HepG2 (cell line): ENCODE measurements at regions not wholly inside any gene's neighbourhood (a gene's known extent, or its start where the extent isn't known, plus 50 kb on each side); places are given as distances from the start of the nearest gene placed in this dataset.

Experiments
- ATAC-seq: fragments of 200-7000 bp; cut with Tn5 transposase; 3 replicates; pipeline ENCODE4 v1.9.1; 2020; ENCODE audit warnings: mild to moderate bottlenecking, moderate library complexity
- BruUV-seq: library from RNA; stranded (reverse); fragments of 400-500 nt; replicated peaks from 2 replicates; lab custom pipeline; 2021; lab: Mats Ljungman, UMichigan
- CTCF ChIA-PET: fragments of 300-600 bp; formaldehyde crosslinking; extraction: SDS; loops from one replicate; lab custom pipeline; 2021; ENCODE audit warnings: low total read pairs, inconsistent platforms, low intra/inter-chr PET ratio; lab: Yijun Ruan, JAX
- POLR2A ChIA-PET: fragments of 350-600 bp; sonication (Branson Sonifier 250); formaldehyde crosslinking; loops from one replicate; lab custom pipeline; 2020; ENCODE audit warnings: antibody characterized with exemption, inconsistent platforms; lab: Yijun Ruan, JAX
- DNase-seq: peaks from one replicate; pipeline ENCODE4 v3.0.0-alpha.2; 2015; ENCODE audit warnings: low spot score
- FAIRE-seq: peaks from 3 replicates; lab custom pipeline; 2011; peaks lifted over from hg19 to GRCh38; lab: Jason Lieb, UNC
- H2AFZ ChIP-seq: one replicate; pipeline ENCODE4 v1.6.1; 2011; ENCODE audit warnings: low read length, inconsistent platforms
- H3K27ac ChIP-seq: fragments of 300-600 bp; 3 replicates; pipeline ENCODE4 v1.8.0; 2011; ENCODE audit warnings: mixed run types, mild to moderate bottlenecking, mixed read lengths, low read length, inconsistent platforms; ENCODE audit not compliant: insufficient read depth; ENCODE audit errors: extremely low read length
- H3K27me3 ChIP-seq, 2 experiments: fragments of 200-600 bp in 1 of 2; 2 replicates in 1 of 2; 3 replicates in 1 of 2; pipeline versions ENCODE4 v1.6.0 to v1.8.0; 2011; ENCODE audit warnings: low read length in 2 of 2, mild to moderate bottlenecking in 2 of 2, moderate library complexity in 2 of 2, inconsistent platforms in 1 of 2; ENCODE audit not compliant: insufficient read depth in 2 of 2, control insufficient read depth in 1 of 2
- H3K36me3 ChIP-seq, 2 experiments: fragments of 200-600 bp in 1 of 2; replicated peaks in 1 of 2; 2 replicates in 1 of 2; 3 replicates in 1 of 2; pipeline versions ENCODE4 v1.5.1 to v1.8.0; 2011; ENCODE audit warnings: low read length in 2 of 2, inconsistent platforms in 1 of 2; ENCODE audit not compliant: insufficient read depth in 2 of 2, control insufficient read depth in 1 of 2
- H3K4me1 ChIP-seq: 2 replicates; pipeline ENCODE4 v1.5.1; 2012; ENCODE audit warnings: low read length, inconsistent platforms; ENCODE audit not compliant: insufficient read depth
- H3K4me2 ChIP-seq: 2 replicates; pipeline ENCODE4 v1.6.0; 2011; ENCODE audit warnings: low read depth, low read length, inconsistent platforms
- H3K4me3 ChIP-seq, 3 experiments: fragments of 200-600 bp in 1 of 3; sonication (generic), shearing (Covaris generic) in 1 of 3; replicated peaks in 1 of 3; 2 replicates each; pipeline ENCODE4 v1.5.1; 2011 to 2016; ENCODE audit warnings: low read length in 3 of 3, inconsistent platforms in 2 of 3, low read depth in 2 of 3, mild to moderate bottlenecking in 2 of 3, control low read depth in 1 of 3, mixed read lengths in 1 of 3; ENCODE audit not compliant: insufficient read depth in 1 of 3
- H3K79me2 ChIP-seq: one replicate; pipeline ENCODE4 v1.6.1; 2011; ENCODE audit warnings: low read length, inconsistent platforms; ENCODE audit not compliant: insufficient read depth
- H3K9ac ChIP-seq: 2 replicates; pipeline ENCODE4 v1.6.0; 2011; ENCODE audit warnings: mild to moderate bottlenecking, low read depth, low read length, inconsistent platforms; ENCODE audit not compliant: insufficient read depth
- H3K9me3 ChIP-seq: 2 replicates; pipeline ENCODE4 v1.5.1; 2012; ENCODE audit warnings: mild to moderate bottlenecking, low read length
- H4K20me1 ChIP-seq: 2 replicates; pipeline ENCODE4 v1.6.0; 2011; ENCODE audit warnings: inconsistent platforms, mild to moderate bottlenecking, low read length, moderate library complexity; ENCODE audit not compliant: insufficient read depth
- ZNF138 ChIP-seq: sonication (generic); formaldehyde crosslinking; IDR thresholded peaks from 2 replicates; pipeline ENCODE4 v1.5.0; 2020; ENCODE audit warnings: mild to moderate bottlenecking, low read depth, missing genetic modification reagents
- ZNF619 ChIP-seq: sonication (generic); formaldehyde crosslinking; IDR thresholded peaks from 2 replicates; pipeline ENCODE4 v1.4.0; 2020; ENCODE audit warnings: mild to moderate bottlenecking, missing genetic modification reagents
- ZNF773 ChIP-seq: sonication (generic); formaldehyde crosslinking; IDR thresholded peaks from 2 replicates; pipeline ENCODE4 v1.4.0; 2020; ENCODE audit warnings: missing genetic modification reagents, borderline replicate concordance
- WGBS: methylation state at CpG from one replicate; pipeline ENCODE4 v1.1.6; 2017; ENCODE audit warnings: low lambda C conversion rate; 5-methylcytosine and 5-hydroxymethylcytosine counted together
- in situ Hi-C: cut with HindIII; loops from 2 replicates; pipeline ENCODE4 v1.10.0; 2017; ENCODE audit warnings: low pct_unique_long_range_greater_than_20kb; ENCODE audit not compliant: extremely low pct_ligation_motif_present
- intact Hi-C: fragments of 100-400 bp; cut with micrococcal nuclease; formaldehyde crosslinking; loops from one replicate; pipeline ENCODE4 v1.10.0; 2022; ENCODE audit not compliant: unreplicated experiment
- TF ChIP-seq, protein P1 (sequence below): sonication (generic); formaldehyde crosslinking; IDR thresholded peaks from 2 replicates; pipeline ENCODE4 v1.4.0; 2020; ENCODE audit warnings: missing genetic modification reagents, borderline replicate concordance

DNA sequence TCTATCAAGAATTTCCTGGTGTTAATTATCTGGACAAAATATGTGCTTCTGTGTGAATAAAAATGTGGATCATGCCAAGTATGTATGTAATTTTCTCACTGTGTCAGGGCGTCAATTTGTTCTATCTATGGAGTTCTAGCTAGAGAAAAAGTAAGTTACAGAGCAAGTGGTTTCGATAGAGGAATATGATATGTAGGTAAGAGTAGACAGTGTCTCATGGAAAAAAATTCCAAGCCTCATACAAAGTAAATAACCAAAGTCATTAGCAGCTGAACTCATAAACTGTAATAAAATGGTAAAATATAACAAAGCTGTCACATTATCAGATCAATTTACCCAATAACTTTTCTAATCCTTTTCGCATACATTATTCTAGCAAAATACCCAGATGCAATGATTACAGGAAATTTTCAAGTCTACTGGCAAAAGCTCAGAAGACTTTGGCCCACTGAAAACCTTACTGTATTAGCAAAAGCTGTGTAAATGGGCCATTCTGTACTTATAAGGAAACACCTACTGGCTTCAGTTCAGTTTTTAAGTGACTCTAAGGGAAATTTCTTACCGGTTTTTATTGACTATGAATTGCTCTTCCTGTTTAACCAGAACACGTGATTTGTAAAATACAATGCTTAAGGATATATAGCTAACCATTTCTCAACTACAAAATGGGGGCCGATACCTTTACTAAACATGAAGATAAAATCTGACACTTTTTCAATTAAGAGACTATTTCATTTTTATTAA lies 121.0 kb upstream of the ARSJ start:
- Histone ChIP-seq H3K4me2 (no peak overlapping the region), H3K4me3 (no peak overlapping the region), H4K20me1 (no peaks in the 10 kb centered on the region), H3K9ac (no peak overlapping the region), H2AFZ (no peak overlapping the region), H3K9me3 (no peaks in the 10 kb centered on the region), H3K4me1 (no peaks in the 10 kb centered on the region), H3K27me3 (no peaks in the 10 kb centered on the region), H3K79me2 (no peaks in the 10 kb centered on the region), H3K36me3 (no peaks in the 10 kb centered on the region), H3K27ac (no peak overlapping the region)
- ATAC-seq (no peak), DNase-seq (no peak), FAIRE-seq (no peak)
- intact Hi-C loops = no loop called here
- in situ Hi-C loops = no loop called here
- TF ChIP-seq ZNF619 (CRISPR knock-in tag) = no peak
- TF ChIP-seq, protein P1, sequence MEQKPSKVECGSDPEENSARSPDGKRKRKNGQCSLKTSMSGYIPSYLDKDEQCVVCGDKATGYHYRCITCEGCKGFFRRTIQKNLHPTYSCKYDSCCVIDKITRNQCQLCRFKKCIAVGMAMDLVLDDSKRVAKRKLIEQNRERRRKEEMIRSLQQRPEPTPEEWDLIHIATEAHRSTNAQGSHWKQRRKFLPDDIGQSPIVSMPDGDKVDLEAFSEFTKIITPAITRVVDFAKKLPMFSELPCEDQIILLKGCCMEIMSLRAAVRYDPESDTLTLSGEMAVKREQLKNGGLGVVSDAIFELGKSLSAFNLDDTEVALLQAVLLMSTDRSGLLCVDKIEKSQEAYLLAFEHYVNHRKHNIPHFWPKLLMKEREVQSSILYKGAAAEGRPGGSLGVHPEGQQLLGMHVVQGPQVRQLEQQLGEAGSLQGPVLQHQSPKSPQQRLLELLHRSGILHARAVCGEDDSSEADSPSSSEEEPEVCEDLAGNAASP (CRISPR knock-in tag) = no peak
- no TSS peak for BruUV-seq
- ChIA-PET CTCF (no interaction called here), POLR2A (no interaction called here)
- WGBS = 30% methylated on average over 6 of the region's 6 CpGs

DNA sequence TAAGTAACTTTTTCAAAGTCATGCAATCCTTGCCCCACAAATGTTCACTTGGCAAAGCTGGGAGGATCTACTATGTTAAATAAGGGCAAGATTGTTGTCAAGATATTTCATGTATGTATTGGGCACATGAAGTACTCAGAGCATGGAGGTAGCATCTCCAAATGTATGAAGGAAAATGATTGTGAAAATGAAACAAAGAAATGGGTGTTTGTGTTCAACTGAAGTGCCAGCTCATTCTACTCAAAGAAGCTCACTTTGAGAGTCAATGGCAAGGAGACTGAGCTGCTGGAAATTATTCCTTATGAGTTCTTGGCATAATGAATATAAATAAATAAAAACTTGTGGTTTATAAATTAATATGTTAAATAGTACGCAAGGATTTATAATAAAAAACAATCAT lies 124.5 kb upstream of the ARSJ start:
- Histone ChIP-seq H3K4me3 (no peak overlapping the region), H2AFZ (no peak overlapping the region), H3K27ac (no peak overlapping the region), H3K9ac (no peak overlapping the region), H4K20me1 (no peaks in the 10 kb centered on the region), H3K79me2 (no peaks in the 10 kb centered on the region), H3K36me3 (no peaks in the 10 kb centered on the region), H3K9me3 (no peaks in the 10 kb centered on the region), H3K4me1 (no peaks in the 10 kb centered on the region), H3K27me3 (no peaks in the 10 kb centered on the region), H3K4me2 (no peak overlapping the region)
- WGBS = 13% methylated on average over 1 of the region's 1 CpG
- TF ChIP-seq ZNF619 (CRISPR knock-in tag) (no peak), ZNF773 (no peak), ZNF138 (CRISPR knock-in tag) (no peak)
- POLR2A ChIA-PET = no interaction called here
- CTCF ChIA-PET = no interaction called here
- intact Hi-C loops (no loop called here), in situ Hi-C loops (no loop called here)
- no TSS peak for BruUV-seq
- ATAC-seq = no peak
- FAIRE-seq = no peak
- DNase-seq = no peak
